H1 (cell line): ENCODE measurements at regions not wholly inside any gene's neighbourhood (a gene's known extent, or its start where the extent isn't known, plus 50 kb on each side); places are given as distances from the start of the nearest gene placed in this dataset.

ENCODE experiments used
- CTCF ChIA-PET: fragments of 300-600 bp; sonication (Branson Sonifier 250); formaldehyde crosslinking; loops from one replicate; lab custom pipeline; 2021; ENCODE audit not compliant: partially characterized antibody; lab: Charles Lee
- POLR2A ChIA-PET: fragments of 300-600 bp; sonication (Branson Sonifier 250); formaldehyde crosslinking; loops from one replicate; lab custom pipeline; 2021; ENCODE audit warnings: inconsistent platforms; ENCODE audit not compliant: partially characterized antibody; lab: Charles Lee
- DNase-seq, 2 experiments: peaks; one replicate each; pipeline versions ENCODE4 v3.0.0 to v3.0.0-alpha.2; 2010 to 2022; ENCODE audit warnings: low spot score in 2 of 2, low read depth in 1 of 2, mixed read lengths in 1 of 2
- FAIRE-seq: peaks from 2 replicates; lab custom pipeline; 2011; peaks lifted over from hg19 to GRCh38; lab: Jason Lieb, UNC
- H2AFZ ChIP-seq: 2 replicates; pipeline ENCODE4 v1.8.1; 2012; ENCODE audit warnings: low read length, inconsistent platforms
- H2AK5ac ChIP-seq: 2 replicates; pipeline ENCODE4 v1.6.1; 2013; ENCODE audit warnings: low read depth, low read length
- H2BK120ac ChIP-seq: replicated peaks from 2 replicates; pipeline ENCODE3; 2013; ENCODE audit warnings: low read depth, low read length, inconsistent platforms
- H2BK12ac ChIP-seq: 2 replicates; pipeline ENCODE4 v1.6.1; 2013; ENCODE audit warnings: low read depth, low read length
- H2BK15ac ChIP-seq: 2 replicates; pipeline ENCODE4 v1.6.1; 2013; ENCODE audit warnings: low read length
- H2BK20ac ChIP-seq: 2 replicates; pipeline ENCODE4 v1.6.1; 2013; ENCODE audit warnings: low read length
- H2BK5ac ChIP-seq: 2 replicates; pipeline ENCODE4 v1.6.1; 2013; ENCODE audit warnings: low read depth, low read length
- H3K14ac ChIP-seq: 2 replicates; pipeline ENCODE4 v1.6.1; 2013; ENCODE audit warnings: inconsistent platforms; ENCODE audit not compliant: insufficient read length
- H3K18ac ChIP-seq: 2 replicates; pipeline ENCODE4 v1.6.1; 2013; ENCODE audit warnings: low read length; ENCODE audit errors: extremely low read depth
- H3K23ac ChIP-seq: 2 replicates; pipeline ENCODE4 v1.6.1; 2013; ENCODE audit warnings: inconsistent platforms; ENCODE audit not compliant: insufficient read length
- H3K23me2 ChIP-seq: 2 replicates; pipeline ENCODE4 v1.6.1; 2013; ENCODE audit warnings: low read depth, low read length
- H3K27ac ChIP-seq: 2 replicates; pipeline ENCODE4 v1.6.1; 2011; ENCODE audit warnings: low read depth, low read length, inconsistent platforms
- H3K27me3 ChIP-seq, 4 experiments: replicated peaks in 1 of 4; 1 replicate in 1 of 4; 2 replicates in 3 of 4; pipeline versions ENCODE4 v1.6.1 to v1.8.1; 2011 to 2013; ENCODE audit warnings: low read length in 3 of 4, mild to moderate bottlenecking in 3 of 4, inconsistent platforms in 2 of 4, mixed read lengths in 2 of 4, moderate library complexity in 1 of 4; ENCODE audit not compliant: control insufficient read depth in 3 of 4, insufficient read depth in 3 of 4; ENCODE audit errors: extremely low read depth in 1 of 4
- H3K36me3 ChIP-seq, 4 experiments: 2 replicates each; pipeline versions ENCODE4 v1.6.1 to v1.8.1; 2011 to 2013; ENCODE audit warnings: mild to moderate bottlenecking in 4 of 4, low read length in 3 of 4, moderate library complexity in 2 of 4, control low read depth in 1 of 4, inconsistent platforms in 1 of 4; ENCODE audit not compliant: insufficient read depth in 4 of 4, control insufficient read depth in 2 of 4
- H3K4ac ChIP-seq: replicated peaks from 2 replicates; pipeline ENCODE3; 2013; ENCODE audit warnings: low read length, low read depth, mixed read lengths, inconsistent platforms; ENCODE audit not compliant: insufficient read length
- H3K4me1 ChIP-seq, 4 experiments: replicated peaks in 1 of 4; 1 replicate in 1 of 4; 2 replicates in 3 of 4; pipeline versions ENCODE4 v1.6.1 to v1.8.1; 2011 to 2013; ENCODE audit warnings: low read length in 3 of 4, inconsistent platforms in 2 of 4, mixed read lengths in 1 of 4; ENCODE audit not compliant: insufficient read depth in 4 of 4, control insufficient read depth in 3 of 4
- H3K4me2 ChIP-seq, 2 experiments: 2 replicates each; pipeline versions ENCODE4 v1.6.1 to v1.8.1; 2011 to 2013; ENCODE audit warnings: low read depth in 2 of 2, low read length in 2 of 2, control low read depth in 1 of 2, inconsistent platforms in 1 of 2, mild to moderate bottlenecking in 1 of 2; ENCODE audit not compliant: insufficient read depth in 1 of 2
- H3K4me3 ChIP-seq, 4 experiments: fragments of 200-600, 300-600 bp in 1 of 4; sonication (generic), shearing (Covaris generic), sonication (Bioruptor Twin) in 1 of 4; 2 replicates each; pipeline versions ENCODE4 v1.5.1 to v1.8.1; 2011 to 2016; ENCODE audit warnings: low read length in 4 of 4, low read depth in 3 of 4, control low read depth in 2 of 4, inconsistent platforms in 2 of 4, mild to moderate bottlenecking in 2 of 4, mixed read lengths in 1 of 4, moderate library complexity in 1 of 4; ENCODE audit not compliant: insufficient read depth in 2 of 4; ENCODE audit errors: extremely low read depth in 1 of 4
- H3K56ac ChIP-seq: replicated peaks from 2 replicates; pipeline ENCODE3; 2013; ENCODE audit warnings: low read depth, mild to moderate bottlenecking, mixed read lengths, low read length, inconsistent platforms; ENCODE audit not compliant: insufficient read length
- H3K79me1 ChIP-seq: 2 replicates; pipeline ENCODE4 v1.6.1; 2013; ENCODE audit warnings: low read depth, low read length, control low read depth
- H3K79me2 ChIP-seq, 2 experiments: 2 replicates each; pipeline versions ENCODE4 v1.6.1 to v1.8.1; 2012 to 2013; ENCODE audit warnings: low read length in 2 of 2, mild to moderate bottlenecking in 2 of 2, inconsistent platforms in 1 of 2; ENCODE audit not compliant: insufficient read depth in 2 of 2, control insufficient read depth in 1 of 2
- H3K9ac ChIP-seq, 4 experiments: replicated peaks in 1 of 4; 1 replicate in 1 of 4; 2 replicates in 3 of 4; pipeline versions ENCODE4 v1.6.1 to v1.8.1; 2011 to 2013; ENCODE audit warnings: low read depth in 3 of 4, low read length in 3 of 4, control low read depth in 2 of 4, mild to moderate bottlenecking in 2 of 4, moderate library complexity in 2 of 4, inconsistent platforms in 1 of 4; ENCODE audit errors: extremely low read depth in 1 of 4
- H3K9me3 ChIP-seq, 2 experiments: 2 replicates each; pipeline versions ENCODE4 v1.6.1 to v1.8.1; 2012 to 2013; ENCODE audit warnings: mild to moderate bottlenecking in 2 of 2, moderate library complexity in 2 of 2, control low read depth in 1 of 2, inconsistent platforms in 1 of 2, low read depth in 1 of 2, low read length in 1 of 2, mixed read lengths in 1 of 2; ENCODE audit not compliant: insufficient read depth in 2 of 2
- H4K20me1 ChIP-seq, 2 experiments: replicated peaks in 1 of 2; 2 replicates each; pipeline versions ENCODE3 to v1.8.1; 2011 to 2013; ENCODE audit warnings: inconsistent platforms in 2 of 2, low read length in 2 of 2, mild to moderate bottlenecking in 1 of 2; ENCODE audit not compliant: insufficient read depth in 2 of 2, control insufficient read depth in 1 of 2
- H4K5ac ChIP-seq: 2 replicates; pipeline ENCODE4 v1.6.1; 2013; ENCODE audit warnings: low read length, low read depth, mixed read lengths, inconsistent platforms; ENCODE audit not compliant: insufficient read length
- H4K8ac ChIP-seq: 2 replicates; pipeline ENCODE4 v1.8.0; 2013; ENCODE audit warnings: mild to moderate bottlenecking, moderate library complexity, low read length, inconsistent platforms; ENCODE audit not compliant: insufficient read depth; ENCODE audit errors: extremely low read depth
- H4K91ac ChIP-seq: replicated peaks from 2 replicates; pipeline ENCODE3; 2013; ENCODE audit warnings: low read length, mixed read lengths, inconsistent platforms; ENCODE audit not compliant: insufficient read length
- FOSL1 ChIP-seq: IDR thresholded peaks from 2 replicates; pipeline ENCODE4 v1.6.1; 2011; ENCODE audit warnings: mild to moderate bottlenecking, low read depth, low read length, moderate library complexity; ENCODE audit not compliant: insufficient read depth
- WGBS, 2 experiments: shearing (Covaris generic) in 1 of 2; methylation state at CpG; one replicate each; pipeline versions ENCODE4 v1.1.6 to v1.1.7; 2013 to 2015; ENCODE audit warnings: low lambda C conversion rate in 2 of 2, mixed read lengths in 2 of 2, inconsistent platforms in 1 of 2, low coverage in 1 of 2, missing lambda C conversion rate in 1 of 2; ENCODE audit not compliant: insufficient replicate concordance in 2 of 2, insufficient coverage in 1 of 2, insufficient read length in 1 of 2; ENCODE audit errors: extremely low coverage in 1 of 2, missing lambda C conversion rate in 1 of 2; 5-methylcytosine and 5-hydroxymethylcytosine counted together

DNA sequence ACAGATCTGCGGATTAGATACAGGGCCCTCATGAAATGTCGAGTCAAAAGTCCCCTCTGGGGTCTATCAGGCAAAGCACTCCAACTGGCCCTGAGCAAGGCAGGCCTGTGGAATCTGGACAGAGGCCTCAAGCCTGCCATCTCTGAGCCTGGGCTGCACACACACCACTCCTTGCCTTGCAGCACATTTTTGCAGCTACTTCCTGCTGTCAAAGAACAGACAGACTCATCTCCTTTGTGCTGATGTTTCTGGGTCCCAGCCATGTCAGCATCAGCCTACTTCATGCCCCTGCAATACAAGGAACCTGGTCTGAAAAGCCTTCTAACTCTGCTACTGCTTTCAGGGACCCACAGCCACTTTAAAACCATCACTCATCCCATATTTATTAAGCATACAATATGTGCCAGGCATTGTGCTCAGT lies 60.6 kb upstream of the IL12A start:
- no peaks in the 10 kb centered on the region for H3K36me3 ChIP-seq
- H3K79me1 ChIP-seq, result no peaks in the 10 kb centered on the region
- H3K9ac ChIP-seq, result no peak overlapping the region
- no peak overlapping the region for H3K14ac ChIP-seq
- H4K20me1 ChIP-seq, result no peaks in the 10 kb centered on the region
- H3K23ac ChIP-seq, result no peak overlapping the region
- 95% methylated on average over 2 of the region's 2 CpGs; no CpG with 5 or more reads in 1 of the 2 experiments for WGBS, 2 experiments
- no peaks in the 10 kb centered on the region for H3K79me2 ChIP-seq
- H4K91ac ChIP-seq, result no peak overlapping the region
- no peak overlapping the region for H2BK15ac ChIP-seq
- no peaks in the 10 kb centered on the region for H3K4me1 ChIP-seq
- no peak overlapping the region for H3K56ac ChIP-seq
- H2AK5ac ChIP-seq, result no peak overlapping the region
- DNase-seq, result no peak
- H4K5ac ChIP-seq, result no peak overlapping the region
- H2BK12ac ChIP-seq, result no peak overlapping the region
- no peak for FAIRE-seq
- no peak overlapping the region for H3K4ac ChIP-seq
- H2BK20ac ChIP-seq, result no peak overlapping the region
- H2BK5ac ChIP-seq, result no peak overlapping the region
- H3K18ac ChIP-seq, result no peak overlapping the region
- no peaks in the 10 kb centered on the region for H3K27me3 ChIP-seq
- POLR2A ChIA-PET, result interaction anchor here (1.6 kb wide), 1 partner anchor 13 kb away, joined by 3 read pairs; no protein-coding TSS in a partner anchor
- no peak overlapping the region for H2BK120ac ChIP-seq
- H3K27ac ChIP-seq, result no peak overlapping the region
- no peak overlapping the region for H3K4me2 ChIP-seq
- no peaks in the 10 kb centered on the region for H3K23me2 ChIP-seq
- H3K4me3 ChIP-seq, result no peak overlapping the region
- no peak overlapping the region for H4K8ac ChIP-seq
- peaks cover 0 to 1% of the 10 kb centered on the region in 2 experiments; a peak in 1 of 4 replicates for H3K9me3 ChIP-seq
- CTCF ChIA-PET, result interaction anchor here (0.7 to 2.6 kb wide), 7 partner anchors 37 to 1534 kb away, joined by 3 to 9 read pairs (median 3); partner anchors contain the start of gene IL12A
- H2AFZ ChIP-seq, result no peak overlapping the region
- TF ChIP-seq FOSL1, result no peak
